OCI-LY7 (cell line): ENCODE measurements at regions not wholly inside any gene's neighbourhood (a gene's known extent, or its start where the extent isn't known, plus 50 kb on each side); places are given as distances from the start of the nearest gene placed in this dataset.
"Not testable (repeated sequence)": the region's sequence is repeated elsewhere in the genome, so short reads cannot be mapped to it uniquely, and the experiment has no call there.

Source experiments
- EZH2phosphoT487 ChIP-seq: fragments of 200-600 bp; sonication (generic); IDR thresholded peaks from 2 replicates; pipeline ENCODE4 v1.6.1; 2018; ENCODE audit warnings: low read depth, borderline replicate concordance, mild to moderate bottlenecking, mixed run types, antibody characterized with exemption, low read length, moderate library complexity, mixed read lengths
- TF ChIP-seq, protein P1 (sequence below): fragments of 200-600 bp; sonication (generic); conservative IDR thresholded peaks from 2 replicates; pipeline ENCODE4 v1.5.1; 2014; ENCODE audit warnings: mild to moderate bottlenecking, antibody characterized with exemption, low read length, moderate library complexity, mixed read lengths

DNA sequence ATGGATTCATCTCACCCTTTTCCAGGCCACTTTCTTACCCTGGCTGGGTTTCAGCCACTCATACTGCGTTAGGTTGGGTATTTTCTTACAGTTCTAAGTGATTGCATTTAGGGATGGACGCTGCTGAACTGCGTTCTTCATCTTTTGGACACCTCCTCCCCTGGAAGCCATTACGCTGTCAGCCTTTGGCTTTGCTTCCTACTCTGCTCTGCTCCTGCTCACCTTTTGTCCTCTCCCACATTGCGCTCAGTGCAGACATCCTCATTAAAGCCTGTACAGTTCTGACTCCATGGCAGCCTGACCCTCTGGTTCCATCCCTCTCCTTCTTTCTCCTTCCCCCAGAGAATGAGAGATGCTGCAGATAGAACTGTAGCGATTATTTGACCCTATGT, 108.9 kb downstream of the SRGAP2 start:
- TF ChIP-seq, protein P1, sequence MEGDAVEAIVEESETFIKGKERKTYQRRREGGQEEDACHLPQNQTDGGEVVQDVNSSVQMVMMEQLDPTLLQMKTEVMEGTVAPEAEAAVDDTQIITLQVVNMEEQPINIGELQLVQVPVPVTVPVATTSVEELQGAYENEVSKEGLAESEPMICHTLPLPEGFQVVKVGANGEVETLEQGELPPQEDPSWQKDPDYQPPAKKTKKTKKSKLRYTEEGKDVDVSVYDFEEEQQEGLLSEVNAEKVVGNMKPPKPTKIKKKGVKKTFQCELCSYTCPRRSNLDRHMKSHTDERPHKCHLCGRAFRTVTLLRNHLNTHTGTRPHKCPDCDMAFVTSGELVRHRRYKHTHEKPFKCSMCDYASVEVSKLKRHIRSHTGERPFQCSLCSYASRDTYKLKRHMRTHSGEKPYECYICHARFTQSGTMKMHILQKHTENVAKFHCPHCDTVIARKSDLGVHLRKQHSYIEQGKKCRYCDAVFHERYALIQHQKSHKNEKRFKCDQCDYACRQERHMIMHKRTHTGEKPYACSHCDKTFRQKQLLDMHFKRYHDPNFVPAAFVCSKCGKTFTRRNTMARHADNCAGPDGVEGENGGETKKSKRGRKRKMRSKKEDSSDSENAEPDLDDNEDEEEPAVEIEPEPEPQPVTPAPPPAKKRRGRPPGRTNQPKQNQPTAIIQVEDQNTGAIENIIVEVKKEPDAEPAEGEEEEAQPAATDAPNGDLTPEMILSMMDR, result not testable (repeated sequence)
- TF ChIP-seq EZH2phosphoT487, result not testable (repeated sequence)
